T-helper 1 cell treated with Interleukin-12 subunit alpha and Interleukin-12 subunit beta and Interleukin-4 antibody, amounts not matched to agents 30 ng/mL and 1 ng/mL, for 36 hours (primary cell): ENCODE measurements at regions not wholly inside any gene's neighbourhood (a gene's known extent, or its start where the extent isn't known, plus 50 kb on each side); places are given as distances from the start of the nearest gene placed in this dataset.
"Not testable (repeated sequence)": the region's sequence is repeated elsewhere in the genome, so short reads cannot be mapped to it uniquely, and the experiment has no call there.

Experiments
- intact Hi-C: fragments of 100-400 bp; cut with micrococcal nuclease; formaldehyde crosslinking; loops from one replicate; pipeline ENCODE4 v1.15.1; 2024

- intact Hi-C loops, result no loop called here
These were observed 888.9 kb downstream of the SLITRK1 start for GRCh38 chr13:82993417-82993816.

DNA sequence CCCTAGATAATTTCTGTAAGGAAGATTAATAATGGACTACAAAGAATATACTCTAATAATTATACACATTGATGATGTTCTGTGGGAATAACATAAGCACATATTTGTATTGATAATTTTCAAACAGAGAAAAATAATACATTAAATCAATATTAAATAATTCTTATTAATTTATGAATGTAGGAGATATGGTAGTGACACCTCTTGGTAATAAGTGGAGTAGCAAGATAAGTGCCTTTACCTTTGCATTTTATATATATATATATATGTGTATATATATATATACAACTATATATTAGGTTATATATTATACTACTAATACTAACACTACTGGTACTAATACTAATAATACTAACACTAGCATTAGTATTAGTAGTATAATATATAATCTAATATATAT is 905.8 kb downstream of the SLITRK1 start:
- intact Hi-C loops, result no loop called here

GRCh38 chr13:82963226-82964099 is 918.8 kb downstream of the SLITRK1 start:
- intact Hi-C loops, result no loop called here

GRCh38 chr13:82962397-82962796 is 919.9 kb downstream of the SLITRK1 start:
- intact Hi-C loops, result no loop called here

DNA sequence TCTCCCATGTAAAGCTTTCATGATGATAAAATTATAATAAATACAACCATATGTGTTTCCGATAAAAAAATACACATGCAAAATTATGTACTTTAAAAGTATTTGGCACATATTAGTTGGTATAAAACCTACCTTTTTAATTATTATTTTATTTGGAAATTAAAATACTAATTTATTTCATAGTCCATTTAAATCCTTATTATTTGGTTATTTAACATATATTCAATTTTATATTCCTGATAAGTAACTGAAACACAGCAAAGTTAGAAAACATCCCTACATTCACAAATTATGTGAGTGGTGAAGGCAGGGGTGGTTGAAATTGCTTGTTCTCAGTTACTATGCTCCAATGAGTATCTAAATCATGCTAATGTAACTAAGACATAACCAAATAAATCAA is 920.5 kb downstream of the SLITRK1 start:
- intact Hi-C loops, result no loop called here

DNA sequence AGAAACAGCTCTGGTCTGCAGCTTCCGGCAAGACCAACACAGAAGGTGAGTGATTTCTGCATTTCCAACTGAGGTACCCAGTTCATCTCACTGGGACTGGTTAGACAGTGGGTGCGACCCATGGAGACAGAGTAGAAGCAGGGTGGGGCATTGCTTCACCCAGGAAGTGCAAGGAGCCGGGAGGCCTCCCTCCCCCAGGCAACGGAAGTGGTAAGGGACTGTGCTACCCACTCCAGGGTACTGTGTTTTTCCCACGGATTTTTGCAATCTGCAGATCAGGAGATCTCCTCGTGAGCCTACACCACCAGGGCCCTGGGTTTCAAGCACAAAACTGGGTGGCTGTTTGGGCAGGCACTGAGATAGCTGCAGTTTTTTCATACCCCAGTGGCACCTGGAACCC is 929.9 kb downstream of the SLITRK1 start:
- intact Hi-C loops, result not testable (repeated sequence)

- intact Hi-C loops, result no loop called here
These were observed 934.6 kb downstream of the SLITRK1 start for GRCh38 chr13:82947683-82948082.

DNA sequence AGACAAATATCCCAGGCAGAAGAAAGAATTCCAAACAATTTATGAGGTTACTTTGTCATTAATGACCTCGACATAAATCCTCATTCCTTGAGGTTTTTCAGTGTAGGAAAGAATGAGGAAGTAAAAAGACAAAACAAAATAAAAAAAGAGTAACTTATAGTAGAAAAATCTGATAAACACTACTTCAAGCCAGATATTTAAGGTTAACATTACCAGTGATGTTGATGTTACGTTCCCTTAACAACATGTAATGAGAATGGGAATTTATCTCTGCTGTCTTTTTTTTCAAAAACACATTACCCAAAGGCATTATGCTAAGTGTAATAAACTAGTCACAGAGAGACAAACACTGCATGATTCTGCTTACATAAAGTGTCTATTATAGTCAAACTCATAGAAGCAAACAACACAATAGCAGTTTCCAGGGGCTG is 935.1 kb downstream of the SLITRK1 start:
- intact Hi-C loops, result no loop called here

GRCh38 chr13:82938644-82939043 is 943.6 kb downstream of the SLITRK1 start:
- intact Hi-C loops, result no loop called here

GRCh38 chr13:82934000-82934399 is 948.3 kb downstream of the SLITRK1 start:
- intact Hi-C loops, result no loop called here

- intact Hi-C loops, result no loop called here
These were observed 957.2 kb downstream of the SLITRK1 start for GRCh38 chr13:82925114-82925513.

DNA sequence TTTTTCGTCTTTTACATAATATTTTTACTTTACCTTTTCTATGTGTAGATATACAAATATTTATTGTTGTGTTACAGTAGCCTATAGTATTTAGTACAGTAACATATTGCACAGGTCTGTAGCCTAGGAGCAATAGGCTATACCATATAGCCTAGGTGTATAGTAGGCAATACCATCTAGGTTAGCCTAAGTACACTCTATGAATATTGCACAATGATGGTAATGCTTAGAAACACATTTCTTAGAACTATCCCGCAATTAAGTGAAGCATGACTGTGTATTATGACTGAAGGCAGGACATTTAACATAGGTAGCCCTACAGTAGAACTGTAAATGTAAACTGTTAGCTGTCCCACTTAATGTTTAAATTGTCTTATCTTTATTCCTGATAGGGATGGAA is 964.3 kb downstream of the SLITRK1 start:
- intact Hi-C loops, result no loop called here

GRCh38 chr13:82912564-82912963 is 969.7 kb downstream of the SLITRK1 start:
- intact Hi-C loops, result no loop called here

DNA sequence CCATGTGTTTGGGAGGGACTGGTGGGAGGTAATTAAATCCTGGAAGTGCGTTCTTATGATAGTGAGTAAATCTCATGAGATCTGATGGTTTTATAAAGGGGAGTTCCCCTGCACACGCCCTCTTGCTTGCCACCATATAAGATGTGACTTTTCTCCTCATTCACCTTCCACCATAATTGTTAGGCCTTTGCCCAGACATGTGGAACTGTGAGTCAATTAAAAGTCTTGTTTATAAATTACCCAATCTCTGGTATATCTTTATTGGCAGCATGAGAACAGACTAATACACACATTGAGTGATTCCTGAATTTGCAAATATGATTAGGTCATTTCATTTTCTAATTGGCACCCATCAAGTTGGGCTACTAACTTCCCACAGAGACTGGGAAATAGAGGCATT is 977.2 kb downstream of the SLITRK1 start:
- intact Hi-C loops, result no loop called here

DNA sequence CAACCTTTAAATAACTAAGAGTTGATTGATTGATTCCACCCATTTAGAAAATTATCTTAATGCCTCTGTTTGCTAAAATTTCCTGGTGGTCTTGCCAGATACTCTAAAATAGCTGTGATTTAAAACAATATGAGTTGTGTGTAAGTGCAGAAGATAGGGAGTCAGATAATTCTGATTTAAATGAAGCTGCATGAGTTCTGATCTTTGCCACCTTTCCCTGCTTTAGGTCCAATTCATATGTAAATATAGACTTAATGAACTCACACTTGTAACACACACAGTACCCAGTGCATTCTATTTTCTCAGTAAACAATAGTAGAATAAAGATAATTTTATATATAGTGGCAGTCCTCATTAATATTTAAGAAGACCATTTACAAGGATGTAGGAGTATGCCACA is 981.8 kb downstream of the SLITRK1 start:
- intact Hi-C loops, result no loop called here

- intact Hi-C loops, result no loop called here
These were observed 983.7 kb downstream of the SLITRK1 start for GRCh38 chr13:82898586-82898985.

- intact Hi-C loops, result no loop called here
These were observed 1002.4 kb downstream of the SLITRK1 start for GRCh38 chr13:82879921-82880320.

DNA sequence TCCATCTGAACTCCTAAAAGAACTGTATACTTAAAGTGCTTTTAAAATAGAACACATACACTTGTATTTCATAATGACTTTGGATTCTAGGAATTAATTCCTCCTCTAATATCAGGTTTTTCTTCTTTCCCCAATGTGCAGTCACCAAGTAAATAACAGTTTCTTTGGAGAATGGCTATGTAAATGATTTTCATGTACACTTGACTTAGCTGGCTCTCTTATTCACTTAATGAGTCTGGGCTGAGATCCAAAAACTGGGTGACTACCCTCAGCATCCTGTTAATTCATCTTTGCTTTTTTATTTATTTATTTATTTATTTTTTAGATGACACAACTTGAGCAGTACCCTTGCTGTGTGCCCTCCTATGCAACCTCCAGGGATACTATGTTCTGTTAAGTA is 1003.7 kb downstream of the SLITRK1 start:
- intact Hi-C loops, result no loop called here

GRCh38 chr13:82867284-82867683 is 1015.0 kb downstream of the SLITRK1 start:
- intact Hi-C loops, result no loop called here

GRCh38 chr13:82850644-82851043 is 1031.6 kb downstream of the SLITRK1 start:
- intact Hi-C loops, result no loop called here

DNA sequence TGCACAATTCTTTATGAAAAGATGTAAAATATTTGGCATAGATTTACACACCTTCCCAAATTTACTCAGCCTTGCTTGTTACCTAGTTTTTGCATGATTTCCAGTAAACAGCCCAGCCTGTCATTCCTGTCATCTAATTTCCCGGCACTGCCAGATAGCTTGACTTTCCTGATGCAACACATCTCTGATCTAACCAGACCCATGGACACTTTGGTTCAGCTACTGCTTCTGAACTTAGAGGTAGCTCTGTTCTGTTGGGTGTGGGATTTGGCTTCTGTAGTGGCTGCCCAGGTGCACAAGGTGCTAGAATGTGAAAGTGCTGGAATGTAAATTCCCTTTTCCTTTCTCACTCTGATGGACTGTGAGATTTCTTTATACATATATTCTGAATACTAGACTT is 1033.5 kb downstream of the SLITRK1 start:
- intact Hi-C loops, result no loop called here

- intact Hi-C loops, result no loop called here
These were observed 1034.7 kb downstream of the SLITRK1 start for GRCh38 chr13:82847595-82847994.

DNA sequence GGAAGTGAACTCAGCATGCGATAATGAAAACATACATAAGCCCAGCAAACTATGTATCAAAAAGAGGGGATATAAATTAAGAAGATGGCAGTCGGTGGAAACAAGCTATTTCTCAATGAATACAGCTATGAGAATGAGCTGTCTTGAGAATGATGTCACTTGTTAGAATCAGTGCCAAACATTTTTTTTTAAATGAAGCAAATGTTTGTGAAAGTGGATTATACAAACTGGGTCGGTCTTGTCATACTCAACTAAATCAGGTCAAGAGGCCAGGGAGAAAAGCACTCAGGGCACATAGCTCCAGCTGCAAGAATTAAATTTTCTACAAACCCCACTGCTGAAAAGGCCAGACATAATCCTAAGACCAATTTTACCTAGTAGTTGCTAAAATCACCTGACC is 1048.4 kb downstream of the SLITRK1 start:
- intact Hi-C loops, result no loop called here
